ENCODE measurements at regions not wholly inside any gene's neighbourhood (a gene's known extent, or its start where the extent isn't known, plus 50 kb on each side); places are given as distances from the start of the nearest gene placed in this dataset.

GRCh38 chr12:94736820-94737219 is 86.5 kb upstream of the TMCC3 start:
- TF ChIP-seq SMC3 (conservative IDR thresholded peaks at IDR 0.05; ENCODE audit: poor library complexity) (no peak), CTCF (IDR thresholded peaks at IDR 0.05; ENCODE audit: poor library complexity, severe bottlenecking) (no peak), EZH2 (IDR thresholded peaks at IDR 0.05; ENCODE audit: borderline replicate concordance, insufficient read depth, low read length, poor library complexity, severe bottlenecking) (no peak), POLR2AphosphoS5 (IDR thresholded peaks at IDR 0.05) (no peak), TAF1 (IDR thresholded peaks at IDR 0.05; ENCODE audit: low read depth) (no peak), EP300 (conservative IDR thresholded peaks at IDR 0.05; ENCODE audit: poor library complexity, severe bottlenecking) (no peak), RAD21 (conservative IDR thresholded peaks at IDR 0.05) (no peak)
